IMR-90 (cell line): ENCODE measurements at regions not wholly inside any gene's neighbourhood (a gene's known extent, or its start where the extent isn't known, plus 50 kb on each side); places are given as distances from the start of the nearest gene placed in this dataset.

Experiments used
- ATAC-seq: fragments of 200-7000 bp; cut with Tn5 transposase; 2 replicates; pipeline ENCODE4 v1.9.1; 2020; ENCODE audit warnings: low read depth, mild to moderate bottlenecking, moderate library complexity
- BruUV-seq: library from RNA; stranded (reverse); fragments of 400-500 nt; replicated peaks from 2 replicates; lab custom pipeline; 2021; lab: Mats Ljungman, UMichigan
- CTCF ChIA-PET: fragments of 300-600 bp; formaldehyde crosslinking; extraction: SDS; loops from one replicate; lab custom pipeline; 2021; ENCODE audit warnings: antibody characterized with exemption; lab: Yijun Ruan, JAX
- POLR2A ChIA-PET: fragments of 300-600 bp; sonication (Branson Sonifier 250); formaldehyde crosslinking; loops from one replicate; lab custom pipeline; 2022; ENCODE audit warnings: antibody characterized with exemption; ENCODE audit not compliant: unreplicated experiment; lab: Charles Lee
- DNase-seq: peaks from one replicate; pipeline ENCODE4 v3.0.0; 2013
- H2AFZ ChIP-seq: replicated peaks from 2 replicates; pipeline ENCODE3; 2013; ENCODE audit warnings: low read length, mild to moderate bottlenecking; ENCODE audit not compliant: poor library complexity
- H2AK5ac ChIP-seq: 2 replicates; pipeline ENCODE4 v1.6.1; 2013; ENCODE audit warnings: low read depth, low read length, inconsistent platforms
- H2AK9ac ChIP-seq: replicated peaks from 2 replicates; pipeline ENCODE3; 2013; ENCODE audit warnings: mild to moderate bottlenecking, low read depth, low read length, moderate library complexity; ENCODE audit not compliant: poor library complexity
- H2BK120ac ChIP-seq: 2 replicates; pipeline ENCODE4 v1.6.1; 2013; ENCODE audit warnings: low read depth, low read length, inconsistent platforms
- H2BK15ac ChIP-seq: 3 replicates; pipeline ENCODE4 v1.6.1; 2013; ENCODE audit warnings: low read depth, low read length, inconsistent platforms
- H2BK20ac ChIP-seq: 2 replicates; pipeline ENCODE4 v1.6.1; 2013; ENCODE audit warnings: low read depth, mild to moderate bottlenecking, inconsistent platforms, low read length, moderate library complexity
- H2BK5ac ChIP-seq: 2 replicates; pipeline ENCODE4 v1.6.1; 2013; ENCODE audit warnings: mild to moderate bottlenecking, low read depth, low read length, inconsistent platforms; ENCODE audit not compliant: poor library complexity, severe bottlenecking
- H3K14ac ChIP-seq: replicated peaks from 2 replicates; pipeline ENCODE4 v1.6.1; 2013; ENCODE audit warnings: low read depth, low read length, inconsistent platforms
- H3K18ac ChIP-seq: 2 replicates; pipeline ENCODE4 v1.6.1; 2013; ENCODE audit warnings: low read depth, low read length, control low read depth
- H3K23ac ChIP-seq: 2 replicates; pipeline ENCODE4 v1.6.1; 2013; ENCODE audit warnings: low read depth, low read length, inconsistent platforms
- H3K27ac ChIP-seq: 2 replicates; pipeline ENCODE4 v1.5.1; 2013; ENCODE audit warnings: mild to moderate bottlenecking, control low read depth, low read length; ENCODE audit not compliant: insufficient read depth
- H3K27me3 ChIP-seq: 2 replicates; pipeline ENCODE4 v1.6.1; 2013; ENCODE audit warnings: low read length; ENCODE audit not compliant: control insufficient read depth, insufficient read depth
- H3K36me3 ChIP-seq: 2 replicates; pipeline ENCODE4 v1.6.1; 2013; ENCODE audit warnings: low read length, mixed read lengths; ENCODE audit not compliant: control insufficient read depth, insufficient read depth
- H3K4ac ChIP-seq: 2 replicates; pipeline ENCODE4 v1.6.1; 2013; ENCODE audit warnings: low read depth, low read length, inconsistent platforms
- H3K4me1 ChIP-seq: 2 replicates; pipeline ENCODE4 v1.6.1; 2013; ENCODE audit warnings: low read length, mixed read lengths; ENCODE audit not compliant: control insufficient read depth, insufficient read depth
- H3K4me2 ChIP-seq: 2 replicates; pipeline ENCODE4 v1.6.1; 2013; ENCODE audit warnings: low read depth, mild to moderate bottlenecking, control low read depth, low read length, moderate library complexity
- H3K4me3 ChIP-seq: 2 replicates; pipeline ENCODE4 v1.5.1; 2013; ENCODE audit warnings: low read depth, mild to moderate bottlenecking, control low read depth, low read length, moderate library complexity; ENCODE audit not compliant: insufficient read depth
- H3K56ac ChIP-seq: 2 replicates; pipeline ENCODE4 v1.6.1; 2013; ENCODE audit warnings: low read length, inconsistent platforms; ENCODE audit not compliant: insufficient read depth; ENCODE audit errors: extremely low read depth
- H3K79me1 ChIP-seq, 2 experiments: 2 replicates each; pipeline ENCODE4 v1.6.1; 2013; ENCODE audit warnings: low read length in 2 of 2, inconsistent platforms in 1 of 2, low read depth in 1 of 2
- H3K9ac ChIP-seq: 2 replicates; pipeline ENCODE4 v1.6.1; 2013; ENCODE audit warnings: low read depth, low read length, control low read depth
- H3K9me1 ChIP-seq: 2 replicates; pipeline ENCODE4 v1.6.1; 2013; ENCODE audit warnings: low read length, inconsistent platforms; ENCODE audit not compliant: insufficient read depth
- H3K9me3 ChIP-seq: 2 replicates; pipeline ENCODE4 v1.6.1; 2013; ENCODE audit warnings: low read length; ENCODE audit not compliant: control insufficient read depth, insufficient read depth
- H4K20me1 ChIP-seq: 2 replicates; pipeline ENCODE4 v1.6.1; 2013; ENCODE audit warnings: low read length, inconsistent platforms; ENCODE audit not compliant: insufficient read depth
- H4K5ac ChIP-seq: 2 replicates; pipeline ENCODE4 v1.6.1; 2013; ENCODE audit warnings: mild to moderate bottlenecking, low read depth, low read length, control low read depth
- H4K8ac ChIP-seq, 2 experiments: 2 replicates each; pipeline ENCODE4 v1.6.1; 2013; ENCODE audit warnings: low read depth in 2 of 2, low read length in 2 of 2, control low read depth in 1 of 2, inconsistent platforms in 1 of 2
- H4K91ac ChIP-seq: 2 replicates; pipeline ENCODE4 v1.6.1; 2013; ENCODE audit warnings: low read depth, low read length, inconsistent platforms; ENCODE audit not compliant: insufficient read depth
- BHLHE40 ChIP-seq: fragments of 150-350 bp; IDR thresholded peaks from 2 replicates; pipeline ENCODE4 v1.6.1; 2016; ENCODE audit warnings: mild to moderate bottlenecking, low read depth, low read length
- CEBPB ChIP-seq: IDR thresholded peaks from 2 replicates; pipeline ENCODE4 v1.6.1; 2012; ENCODE audit warnings: low read depth, low read length, improper control_type of control experiment
- NFE2L2 ChIP-seq: fragments of 150-350 bp; IDR thresholded peaks from 2 replicates; pipeline ENCODE4 v1.6.1; 2016; ENCODE audit warnings: low read depth, mild to moderate bottlenecking, low read length
- POLR2A ChIP-seq: IDR thresholded peaks from 2 replicates; pipeline ENCODE4 v1.6.1; 2012; ENCODE audit warnings: mild to moderate bottlenecking, low read depth, low read length
- RAD21 ChIP-seq: IDR thresholded peaks from 2 replicates; pipeline ENCODE4 v1.6.1; 2012; ENCODE audit warnings: low read length, improper control_type of control experiment
- RFX5 ChIP-seq: IDR thresholded peaks from 2 replicates; pipeline ENCODE4 v1.8.0; 2012; ENCODE audit warnings: low read depth, mild to moderate bottlenecking, low read length, moderate library complexity
- SMC3 ChIP-seq: fragments of 150-350 bp; IDR thresholded peaks from 2 replicates; pipeline ENCODE4 v1.6.1; 2016; ENCODE audit warnings: low read depth, mild to moderate bottlenecking, antibody characterized with exemption, low read length, moderate library complexity
- WGBS, 2 experiments: methylation state at CpG; one replicate each; pipeline versions ENCODE4 v1.1.5 to v1.1.7; 2013; ENCODE audit warnings: missing lambda C conversion rate in 2 of 2; ENCODE audit not compliant: insufficient read length in 1 of 2; ENCODE audit errors: extremely low coverage in 2 of 2; 5-methylcytosine and 5-hydroxymethylcytosine counted together
- dilution Hi-C: fragments of 300-500 bp; cut with HindIII; formaldehyde crosslinking; loops from one replicate; pipeline ENCODE4 v1.14.3; 2018; ENCODE audit warnings: low sequenced_read_pairs; ENCODE audit not compliant: unreplicated experiment
- in situ Hi-C: fragments of 300-500 bp; cut with MboI; formaldehyde crosslinking; loops from 3 replicates; pipeline ENCODE4 v1.14.3; 2019; ENCODE audit warnings: low sequenced_read_pairs, inconsistent platforms, mixed read lengths
- intact Hi-C: fragments of 100-400 bp; cut with micrococcal nuclease; formaldehyde crosslinking; loops from 2 replicates; pipeline ENCODE4 v1.10.0; 2022
- TF ChIP-seq, protein P1 (sequence below): conservative IDR thresholded peaks from 2 replicates; pipeline ENCODE4 v1.5.1; 2012; ENCODE audit warnings: mild to moderate bottlenecking, low read depth, low read length, improper control_type of control experiment
- TF ChIP-seq, protein P2 (sequence below): fragments of 150-350 bp; IDR thresholded peaks from 2 replicates; pipeline ENCODE4 v1.6.1; 2016; ENCODE audit warnings: low read depth, mild to moderate bottlenecking, low read length, moderate library complexity, borderline replicate concordance
- TF ChIP-seq, protein P3 (sequence below): fragments of 150-350 bp; IDR thresholded peaks from 2 replicates; pipeline ENCODE4 v1.6.1; 2017; ENCODE audit warnings: mild to moderate bottlenecking, antibody characterized with exemption, low read length, low read depth

DNA sequence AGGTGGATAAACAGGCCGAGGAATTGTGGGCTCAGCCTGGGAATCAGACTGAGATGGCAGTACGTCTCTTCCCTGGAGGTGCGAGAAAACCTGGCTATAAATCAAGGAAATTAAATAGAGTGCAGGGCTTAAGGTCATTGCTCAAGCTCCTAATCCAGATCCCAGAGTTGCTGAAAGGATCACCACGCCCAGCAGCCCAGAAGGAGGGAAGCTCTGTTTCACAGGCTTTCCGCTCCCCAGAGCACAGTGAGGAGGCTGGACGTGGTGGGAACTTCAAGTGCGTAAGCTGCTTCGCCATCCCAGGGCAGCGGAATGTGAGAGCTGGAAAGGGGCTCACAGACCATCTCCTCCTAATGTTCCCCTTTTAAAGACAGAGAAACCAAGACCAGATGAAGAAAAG, 651.6 kb upstream of the TBX3 start:
- H3K9me1 ChIP-seq: peaks cover 12% of the 10 kb centered on the region
- peaks cover 8% of the 10 kb centered on the region for H3K4me1 ChIP-seq
- no peak overlapping the region for H3K9ac ChIP-seq
- no TSS peak for BruUV-seq
- H4K5ac ChIP-seq: no peak overlapping the region
- peak overlapping the region; percentile 21; the same call in 1 of the 2 replicates for H2AK5ac ChIP-seq
- H2AFZ ChIP-seq: no peak overlapping the region
- H2AK9ac ChIP-seq: no peak overlapping the region
- ATAC-seq (no peak), DNase-seq (no peak)
- H3K56ac ChIP-seq: no peak overlapping the region
- no peak overlapping the region for H3K14ac ChIP-seq
- no peak overlapping the region for H3K27ac ChIP-seq
- H3K4ac ChIP-seq: no peak overlapping the region
- CTCF ChIA-PET: no interaction called here
- H3K4me2 ChIP-seq: no peak overlapping the region
- no peaks in the 10 kb centered on the region for H4K20me1 ChIP-seq
- no peak overlapping the region for H2BK15ac ChIP-seq
- no peak for TF ChIP-seq RFX5
- no peak for TF ChIP-seq RAD21
- TF ChIP-seq SMC3: no peak
- TF ChIP-seq, protein P1, sequence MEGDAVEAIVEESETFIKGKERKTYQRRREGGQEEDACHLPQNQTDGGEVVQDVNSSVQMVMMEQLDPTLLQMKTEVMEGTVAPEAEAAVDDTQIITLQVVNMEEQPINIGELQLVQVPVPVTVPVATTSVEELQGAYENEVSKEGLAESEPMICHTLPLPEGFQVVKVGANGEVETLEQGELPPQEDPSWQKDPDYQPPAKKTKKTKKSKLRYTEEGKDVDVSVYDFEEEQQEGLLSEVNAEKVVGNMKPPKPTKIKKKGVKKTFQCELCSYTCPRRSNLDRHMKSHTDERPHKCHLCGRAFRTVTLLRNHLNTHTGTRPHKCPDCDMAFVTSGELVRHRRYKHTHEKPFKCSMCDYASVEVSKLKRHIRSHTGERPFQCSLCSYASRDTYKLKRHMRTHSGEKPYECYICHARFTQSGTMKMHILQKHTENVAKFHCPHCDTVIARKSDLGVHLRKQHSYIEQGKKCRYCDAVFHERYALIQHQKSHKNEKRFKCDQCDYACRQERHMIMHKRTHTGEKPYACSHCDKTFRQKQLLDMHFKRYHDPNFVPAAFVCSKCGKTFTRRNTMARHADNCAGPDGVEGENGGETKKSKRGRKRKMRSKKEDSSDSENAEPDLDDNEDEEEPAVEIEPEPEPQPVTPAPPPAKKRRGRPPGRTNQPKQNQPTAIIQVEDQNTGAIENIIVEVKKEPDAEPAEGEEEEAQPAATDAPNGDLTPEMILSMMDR: no peak
- TF ChIP-seq NFE2L2: no peak
- TF ChIP-seq CEBPB: no peak
- no peak for TF ChIP-seq BHLHE40
- TF ChIP-seq, protein P2, sequence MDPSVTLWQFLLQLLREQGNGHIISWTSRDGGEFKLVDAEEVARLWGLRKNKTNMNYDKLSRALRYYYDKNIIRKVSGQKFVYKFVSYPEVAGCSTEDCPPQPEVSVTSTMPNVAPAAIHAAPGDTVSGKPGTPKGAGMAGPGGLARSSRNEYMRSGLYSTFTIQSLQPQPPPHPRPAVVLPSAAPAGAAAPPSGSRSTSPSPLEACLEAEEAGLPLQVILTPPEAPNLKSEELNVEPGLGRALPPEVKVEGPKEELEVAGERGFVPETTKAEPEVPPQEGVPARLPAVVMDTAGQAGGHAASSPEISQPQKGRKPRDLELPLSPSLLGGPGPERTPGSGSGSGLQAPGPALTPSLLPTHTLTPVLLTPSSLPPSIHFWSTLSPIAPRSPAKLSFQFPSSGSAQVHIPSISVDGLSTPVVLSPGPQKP: no peak
- TF ChIP-seq POLR2A: no peak
- TF ChIP-seq, protein P3, sequence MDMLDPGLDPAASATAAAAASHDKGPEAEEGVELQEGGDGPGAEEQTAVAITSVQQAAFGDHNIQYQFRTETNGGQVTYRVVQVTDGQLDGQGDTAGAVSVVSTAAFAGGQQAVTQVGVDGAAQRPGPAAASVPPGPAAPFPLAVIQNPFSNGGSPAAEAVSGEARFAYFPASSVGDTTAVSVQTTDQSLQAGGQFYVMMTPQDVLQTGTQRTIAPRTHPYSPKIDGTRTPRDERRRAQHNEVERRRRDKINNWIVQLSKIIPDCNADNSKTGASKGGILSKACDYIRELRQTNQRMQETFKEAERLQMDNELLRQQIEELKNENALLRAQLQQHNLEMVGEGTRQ: no peak
- H3K18ac ChIP-seq: no peak overlapping the region
- H2BK5ac ChIP-seq: no peak overlapping the region
- no peaks in the 10 kb centered on the region for H3K36me3 ChIP-seq
- H2BK120ac ChIP-seq: peak overlapping the region; percentile 44; the same call in 1 of the 2 replicates
- H4K8ac ChIP-seq: no peak overlapping the region
- H3K9me3 ChIP-seq: no peaks in the 10 kb centered on the region
- peaks cover 0 to 7% of the 10 kb centered on the region in 2 experiments; a peak in 2 of 4 replicates for H3K79me1 ChIP-seq
- dilution Hi-C loops (no loop called here), in situ Hi-C loops (loop anchor here (25.0 kb wide), 1 partner anchor 923 kb away; the partner anchor contains the start of gene TBX5), intact Hi-C loops (no loop called here)
- no peak overlapping the region for H3K4me3 ChIP-seq
- H2BK20ac ChIP-seq: peak overlapping the region; percentile 44; the same call in 1 of the 2 replicates
- H3K27me3 ChIP-seq: no peaks in the 10 kb centered on the region
- 89% methylated on average over 5 of the region's 9 CpGs; no CpG with 5 or more reads in 1 of the 2 experiments for WGBS, 2 experiments
- no peak overlapping the region for H4K91ac ChIP-seq
- POLR2A ChIA-PET: no interaction called here
- no peak overlapping the region for H3K23ac ChIP-seq
